NCI-H146 (cell line): ENCODE measurements at regions not wholly inside any gene's neighbourhood (a gene's known extent, or its start where the extent isn't known, plus 50 kb on each side); places are given as distances from the start of the nearest gene placed in this dataset.
"Not testable (repeated sequence)": the region's sequence is repeated elsewhere in the genome, so short reads cannot be mapped to it uniquely, and the experiment has no call there.

Experiments used
- DNase-seq: peaks from one replicate; lab custom pipeline; 2025; lab: John Stamatoyannopoulos, UW

- no peak for DNase-seq
Measured at GRCh38 chr13:104567114-104567513, 1500.9 kb upstream of the SLC10A2 start.

GRCh38 chr13:104565888-104566287 is 1499.7 kb upstream of the SLC10A2 start:
- no peak for DNase-seq

GRCh38 chr13:104553896-104554295 is 1487.7 kb upstream of the SLC10A2 start:
- no peak for DNase-seq

- DNase-seq: no peak
Measured at GRCh38 chr13:104553186-104553585, 1487.0 kb upstream of the SLC10A2 start.

GRCh38 chr13:104534847-104535246 is 1468.6 kb upstream of the SLC10A2 start:
- DNase-seq: peak; percentile 13

GRCh38 chr13:104532132-104532531 is 1465.9 kb upstream of the SLC10A2 start:
- no peak for DNase-seq

DNA sequence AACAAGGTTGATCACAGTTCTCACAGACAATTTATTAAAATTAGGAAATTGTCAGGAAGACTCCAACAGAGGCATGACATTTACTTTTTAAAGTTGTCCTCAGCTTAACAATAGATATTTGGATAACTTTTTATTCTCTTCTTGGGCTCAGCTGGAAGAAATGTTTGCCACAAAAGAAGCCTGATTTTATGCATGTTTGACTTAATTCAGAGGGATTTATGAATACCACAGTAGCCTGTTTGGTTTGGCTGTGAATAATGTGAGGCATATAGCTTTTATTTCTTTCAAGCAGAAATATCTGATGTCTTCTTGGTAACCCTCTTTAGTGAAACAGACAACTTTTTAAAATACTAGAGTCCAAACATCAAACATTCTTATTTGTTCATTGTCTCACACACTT is 1464.5 kb upstream of the SLC10A2 start:
- DNase-seq: no peak

GRCh38 chr13:104526561-104526960 is 1460.3 kb upstream of the SLC10A2 start:
- no peak for DNase-seq

GRCh38 chr13:104525467-104525866 is 1459.2 kb upstream of the SLC10A2 start:
- no peak for DNase-seq

- no peak for DNase-seq
Measured at GRCh38 chr13:104522235-104523072, 1456.2 kb upstream of the SLC10A2 start.

GRCh38 chr13:104510422-104510821 is 1444.2 kb upstream of the SLC10A2 start:
- no peak for DNase-seq

DNA sequence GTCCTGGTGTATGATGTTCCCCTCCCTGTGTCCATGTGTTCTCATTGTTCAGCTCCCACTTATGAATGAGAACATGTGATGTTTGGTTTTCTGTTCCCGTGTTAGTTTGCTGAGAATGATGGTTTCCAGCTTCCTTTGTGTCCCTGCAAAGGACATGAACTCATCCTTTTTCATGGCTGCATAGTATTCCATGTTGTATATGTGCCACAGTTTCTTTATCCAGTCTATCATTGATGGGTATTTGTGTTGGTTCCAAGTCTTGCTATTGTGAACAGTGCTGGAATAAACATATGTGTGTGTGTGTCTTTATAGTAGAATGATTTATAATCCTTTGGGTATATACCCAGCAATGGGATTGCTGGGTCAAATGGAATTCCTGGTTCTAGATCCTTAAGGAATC is 1427.3 kb upstream of the SLC10A2 start:
- not testable (repeated sequence) for DNase-seq

- DNase-seq: no peak
Measured at GRCh38 chr13:104491916-104492315, 1425.7 kb upstream of the SLC10A2 start.

GRCh38 chr13:104487006-104487405 is 1420.8 kb upstream of the SLC10A2 start:
- DNase-seq: no peak

DNA sequence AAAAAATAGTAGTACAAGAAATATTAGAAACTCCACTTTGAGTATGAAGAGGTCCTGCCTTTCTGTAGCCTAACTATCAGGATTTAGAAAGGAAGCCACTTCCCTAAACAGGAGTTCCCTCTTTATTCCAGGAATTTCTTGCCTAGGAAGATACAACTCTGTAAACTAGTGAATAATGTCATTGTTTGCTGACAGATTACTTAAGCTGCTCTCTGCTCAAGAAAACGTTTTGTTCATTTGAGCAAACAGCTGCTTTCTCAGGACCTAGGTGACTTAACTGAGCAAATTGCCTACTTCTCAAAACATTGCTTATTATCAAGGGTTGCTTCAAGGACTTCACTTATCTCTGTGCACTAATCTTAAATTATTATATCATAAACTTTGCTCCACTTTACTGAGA is 1419.4 kb upstream of the SLC10A2 start:
- DNase-seq: no peak

DNA sequence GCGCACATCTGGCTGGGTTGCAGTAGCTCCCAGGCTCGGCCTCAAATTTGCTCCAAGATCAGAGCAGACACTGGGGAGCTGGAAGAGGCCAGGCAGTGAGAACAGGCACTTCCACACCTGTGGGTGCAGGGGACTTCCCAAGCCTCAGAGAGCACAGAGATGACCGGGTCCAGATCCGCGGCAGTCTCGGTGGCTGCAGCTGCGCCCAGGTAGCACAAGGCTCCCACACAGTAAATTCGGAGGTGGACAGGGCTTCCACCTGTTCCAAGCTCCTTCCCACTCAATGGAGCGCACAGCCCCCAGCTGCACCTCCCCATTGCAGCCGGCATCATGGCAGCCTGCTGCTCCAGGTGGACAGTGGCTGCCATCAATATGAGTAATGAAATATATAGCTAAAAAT is 1417.4 kb upstream of the SLC10A2 start:
- DNase-seq: no peak

- DNase-seq: no peak
Measured at GRCh38 chr13:104477261-104477660, 1411.0 kb upstream of the SLC10A2 start.

- no peak for DNase-seq
Measured at GRCh38 chr13:104473936-104474335, 1407.7 kb upstream of the SLC10A2 start.

DNA sequence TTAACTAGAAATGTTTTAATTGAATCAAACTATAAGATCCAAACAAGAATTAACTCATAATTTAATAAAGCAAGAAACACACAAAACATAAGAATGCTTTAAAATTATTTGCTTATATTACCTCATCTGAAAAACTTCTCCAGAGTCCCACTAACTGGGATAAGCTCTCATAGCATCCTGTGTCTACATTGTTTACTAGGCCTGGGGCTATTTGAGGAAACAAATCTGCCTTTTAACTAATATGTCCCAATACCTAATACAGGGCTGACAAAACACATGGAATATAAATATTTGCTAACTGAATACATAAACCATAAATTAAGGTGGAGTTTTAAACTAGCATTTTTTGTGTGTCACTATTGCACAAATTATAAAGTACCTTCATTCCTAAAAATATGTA is 1399.8 kb upstream of the SLC10A2 start:
- no peak for DNase-seq

DNA sequence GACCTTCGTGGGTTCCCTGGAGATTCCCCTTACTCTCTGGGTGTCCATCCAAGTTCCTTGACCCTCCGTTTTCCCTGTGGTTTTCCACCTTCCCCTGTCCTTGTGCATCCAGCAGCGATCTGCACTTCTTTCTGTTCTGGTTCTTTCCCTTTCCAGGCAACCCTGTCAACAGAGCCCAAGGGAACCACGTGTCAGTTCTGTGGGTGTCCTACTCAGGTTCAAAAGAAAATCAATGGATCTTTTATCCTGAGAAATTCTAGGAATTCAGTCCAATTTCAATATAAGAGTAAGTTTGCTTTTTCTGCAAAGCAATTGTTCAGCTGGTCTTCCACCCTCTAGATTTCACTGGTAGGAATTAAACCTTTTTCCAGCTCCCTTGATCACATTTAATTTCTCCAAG is 1394.8 kb upstream of the SLC10A2 start:
- no peak for DNase-seq

DNA sequence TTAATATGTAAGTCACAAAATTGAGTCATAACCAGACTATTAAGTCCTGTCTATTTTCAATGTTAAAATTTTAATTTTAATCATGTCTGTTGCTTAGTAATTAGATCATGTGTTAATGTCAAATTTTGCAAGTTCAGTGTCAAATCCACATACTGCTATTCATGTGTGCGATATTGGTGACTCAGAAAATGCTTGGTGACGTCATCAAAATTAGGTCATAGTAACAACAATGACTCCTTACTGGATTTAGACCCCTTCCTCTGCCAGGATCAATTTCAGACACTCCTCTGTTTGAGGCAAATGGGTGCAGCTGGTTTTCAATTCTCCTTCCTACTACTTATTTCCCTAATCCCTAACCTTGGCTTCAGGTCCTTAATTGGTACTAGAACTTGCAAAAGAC is 1394.3 kb upstream of the SLC10A2 start:
- DNase-seq: no peak

GRCh38 chr13:104450006-104450405 is 1383.8 kb upstream of the SLC10A2 start:
- no peak for DNase-seq

GRCh38 chr13:104447348-104447747 is 1381.1 kb upstream of the SLC10A2 start:
- no peak for DNase-seq

- no peak for DNase-seq
Measured at GRCh38 chr13:104442536-104442935, 1376.3 kb upstream of the SLC10A2 start.
